T-helper 1 cell (primary cell): ENCODE measurements at regions not wholly inside any gene's neighbourhood (a gene's known extent, or its start where the extent isn't known, plus 50 kb on each side); places are given as distances from the start of the nearest gene placed in this dataset.

ENCODE experiments used
- DNase-seq, 5 donors: peaks; one replicate each; pipeline ENCODE4 v3.0.0-alpha.2; 2012 to 2020

DNA sequence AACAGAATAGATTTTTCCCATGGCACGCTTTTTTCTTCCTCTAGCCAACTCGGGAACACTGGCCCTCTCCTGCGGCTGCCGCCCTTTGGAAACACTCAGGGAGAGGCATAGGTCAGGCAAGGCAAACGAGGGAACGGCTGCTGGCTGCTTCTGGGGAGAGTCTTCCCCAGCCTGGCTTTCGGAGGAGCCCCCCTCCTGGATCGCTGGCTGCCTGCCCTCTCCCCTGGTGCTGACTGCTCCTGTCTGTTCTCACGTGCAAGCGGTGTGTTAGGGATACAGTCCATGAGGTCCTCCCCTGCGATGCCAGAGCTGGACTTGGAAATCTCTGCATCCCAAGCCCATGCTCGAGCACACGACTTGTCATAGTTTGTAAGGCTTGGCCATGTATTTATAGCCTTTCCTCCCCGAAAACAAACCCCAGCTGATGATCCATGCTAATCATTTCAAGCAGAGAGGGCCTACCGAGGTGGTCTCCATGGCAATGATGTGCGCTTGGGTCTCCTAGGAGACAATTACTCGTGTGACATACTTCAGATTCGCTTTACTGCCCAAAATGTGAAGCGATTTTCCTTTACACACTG is 315.6 kb upstream of the ATP10A start:
- no peak for DNase-seq

DNA sequence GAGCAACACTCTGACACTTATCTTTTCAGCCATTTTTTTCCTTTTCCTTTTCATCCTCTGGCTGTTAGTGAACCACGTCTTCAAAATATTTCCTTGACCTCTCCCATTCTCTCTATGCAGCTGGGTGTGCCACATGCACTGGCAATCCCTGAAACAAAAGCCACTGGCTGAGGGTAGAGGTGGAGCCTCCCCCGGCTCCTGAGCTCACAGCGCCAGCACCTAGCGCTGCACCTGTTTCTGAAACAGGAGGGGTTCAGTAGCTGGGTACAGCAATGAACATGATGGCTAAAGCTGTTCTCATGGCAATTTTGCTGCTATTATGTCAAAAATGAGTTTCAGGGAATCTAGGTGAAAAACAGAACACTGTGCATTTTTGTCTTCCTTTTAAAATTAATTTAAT is 314.7 kb upstream of the ATP10A start:
- DNase-seq, result no peak

- no peak for DNase-seq
Observed at GRCh38 chr15:26176831-26177230, 313.7 kb upstream of the ATP10A start.

DNA sequence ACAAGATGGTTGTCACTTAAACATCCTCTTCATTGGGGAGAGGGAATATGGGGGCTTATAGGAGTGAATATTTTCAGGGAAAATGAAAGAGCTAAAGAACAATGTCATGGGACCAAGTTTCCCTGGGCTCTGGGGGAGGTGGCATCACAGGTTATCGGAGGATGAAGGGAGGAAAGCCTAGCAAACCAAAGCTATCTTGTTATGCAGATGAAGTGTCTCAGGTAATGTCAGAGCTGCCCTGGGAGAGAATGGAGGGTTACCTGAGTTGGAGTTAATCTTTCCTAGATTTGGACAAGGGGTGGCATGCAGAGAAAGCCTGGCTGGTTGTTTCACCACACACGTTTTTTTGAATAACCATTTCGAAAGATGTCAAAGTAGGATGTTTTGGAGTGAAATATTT is 308.1 kb upstream of the ATP10A start:
- DNase-seq, result no peak

DNA sequence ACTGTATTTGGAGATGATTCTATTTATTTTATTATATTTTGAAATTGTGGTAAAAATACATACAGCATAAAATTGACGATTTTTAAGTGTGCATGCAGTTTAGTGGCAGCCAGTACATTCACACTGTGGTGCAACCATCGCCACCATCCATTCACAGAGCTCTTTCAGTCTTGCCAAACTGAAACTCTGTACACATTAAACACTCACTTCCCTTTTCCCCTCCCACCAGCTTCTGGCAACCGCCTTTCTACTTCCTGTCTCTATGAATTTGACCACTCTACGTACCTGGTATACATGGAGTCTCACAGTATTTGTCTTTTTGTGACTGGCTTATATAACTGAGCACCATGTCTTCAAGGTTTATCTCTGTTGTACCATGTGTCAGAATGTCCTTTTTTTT is 303.3 kb upstream of the ATP10A start:
- DNase-seq, result no peak

- DNase-seq, result no peak
Observed at GRCh38 chr15:26165546-26165945, 302.4 kb upstream of the ATP10A start.

GRCh38 chr15:26160343-26160742 is 297.2 kb upstream of the ATP10A start:
- no peak for DNase-seq

- no peak for DNase-seq
Observed at GRCh38 chr15:26158176-26158575, 295.0 kb upstream of the ATP10A start.

GRCh38 chr15:26157081-26157480 is 294.0 kb upstream of the ATP10A start:
- DNase-seq, result no peak

DNA sequence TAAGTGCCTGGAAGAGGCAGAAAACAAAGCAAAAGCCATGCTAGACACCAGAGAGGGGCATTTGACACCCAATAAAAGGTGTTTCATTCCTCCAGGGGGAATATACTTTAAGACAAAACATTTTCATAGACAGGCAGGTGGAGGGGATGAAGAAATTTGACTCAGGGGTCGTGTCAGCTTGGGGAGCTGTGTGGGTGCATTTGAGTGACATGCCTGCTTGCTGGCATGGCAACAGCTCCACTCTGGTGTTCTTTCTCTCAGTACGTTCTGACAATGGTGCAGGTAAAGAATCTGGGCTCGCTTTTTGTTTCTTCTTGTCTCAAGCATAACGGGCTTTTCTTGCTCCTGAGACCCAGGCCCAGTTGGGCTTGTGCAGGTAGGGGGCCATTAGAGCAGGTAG is 292.9 kb upstream of the ATP10A start:
- no peak for DNase-seq

GRCh38 chr15:26148156-26148860 is 285.2 kb upstream of the ATP10A start:
- DNase-seq, result no peak

DNA sequence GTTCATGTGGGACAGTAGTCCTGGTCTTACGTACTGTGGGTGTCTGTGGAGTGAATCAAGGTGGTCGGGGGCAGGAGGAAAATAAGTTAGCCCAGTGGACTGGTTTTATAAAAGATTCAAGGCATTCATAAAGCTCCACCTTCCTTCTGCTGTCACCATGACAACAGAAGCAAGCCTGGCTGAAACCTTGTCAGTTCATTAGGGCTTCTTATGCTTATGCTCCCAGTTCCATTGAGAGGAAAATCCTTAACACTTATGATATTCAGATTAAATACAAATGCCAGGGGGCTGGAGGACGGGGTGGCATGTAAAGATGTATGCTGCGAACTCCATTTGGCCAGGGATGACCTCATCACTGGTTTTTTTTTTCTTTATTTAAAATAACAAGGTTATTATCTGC is 283.1 kb upstream of the ATP10A start:
- no peak for DNase-seq

GRCh38 chr15:26145796-26146195 is 282.7 kb upstream of the ATP10A start:
- no peak for DNase-seq

- DNase-seq, result no peak
Observed at GRCh38 chr15:26144836-26145235, 281.7 kb upstream of the ATP10A start.

GRCh38 chr15:26143221-26143620 is 280.1 kb upstream of the ATP10A start:
- no peak for DNase-seq

GRCh38 chr15:26134812-26135211 is 271.7 kb upstream of the ATP10A start:
- no peak for DNase-seq

- DNase-seq, result no peak
Observed at GRCh38 chr15:26134152-26134551, 271.0 kb upstream of the ATP10A start.

DNA sequence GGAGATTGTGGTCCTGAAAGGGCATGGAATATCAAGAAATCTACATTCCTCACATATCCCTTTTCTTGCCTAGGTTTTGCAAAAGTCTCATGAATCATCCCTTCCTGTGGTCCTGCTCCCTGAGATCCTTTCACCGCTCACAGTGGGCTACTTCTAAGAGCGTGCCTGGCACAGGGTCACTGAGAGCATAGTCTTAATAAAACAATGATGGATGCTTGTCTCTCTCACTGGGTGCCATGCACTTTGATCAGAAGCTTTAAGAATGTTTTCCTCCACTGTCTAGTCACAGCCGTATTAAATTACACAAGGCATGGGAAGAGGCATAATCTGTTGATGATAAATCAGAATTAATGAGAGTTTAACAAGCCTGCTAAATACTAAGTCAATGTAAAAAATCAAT is 269.7 kb upstream of the ATP10A start:
- no peak for DNase-seq

- no peak for DNase-seq
Observed at GRCh38 chr15:26129852-26130251, 266.7 kb upstream of the ATP10A start.

DNA sequence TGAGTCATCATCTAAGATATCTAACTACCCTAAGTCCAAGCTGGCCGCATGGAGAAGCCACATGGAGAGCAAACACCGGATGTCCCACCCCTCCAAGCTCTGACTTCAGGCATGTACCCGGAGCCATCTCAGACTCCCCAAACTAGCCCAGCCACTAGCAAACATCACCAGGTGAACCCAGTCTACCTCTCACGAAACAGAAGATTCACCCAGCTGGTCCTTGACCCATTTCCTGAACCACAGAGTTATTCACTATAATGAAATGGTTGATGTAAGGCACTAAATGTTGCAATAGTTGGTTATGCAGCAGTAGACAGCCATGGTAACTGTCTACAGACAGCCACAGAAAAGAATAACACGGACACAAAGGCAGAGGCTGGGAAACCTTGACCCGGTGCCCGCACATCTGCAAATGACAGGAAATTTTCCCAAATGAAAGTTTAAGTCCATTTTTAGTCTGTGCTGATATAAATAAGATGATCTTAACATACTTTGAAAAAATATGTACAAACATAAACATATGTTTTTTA is 265.5 kb upstream of the ATP10A start:
- DNase-seq, result no peak

- DNase-seq, result no peak
Observed at GRCh38 chr15:26126819-26127387, 263.8 kb upstream of the ATP10A start.

DNA sequence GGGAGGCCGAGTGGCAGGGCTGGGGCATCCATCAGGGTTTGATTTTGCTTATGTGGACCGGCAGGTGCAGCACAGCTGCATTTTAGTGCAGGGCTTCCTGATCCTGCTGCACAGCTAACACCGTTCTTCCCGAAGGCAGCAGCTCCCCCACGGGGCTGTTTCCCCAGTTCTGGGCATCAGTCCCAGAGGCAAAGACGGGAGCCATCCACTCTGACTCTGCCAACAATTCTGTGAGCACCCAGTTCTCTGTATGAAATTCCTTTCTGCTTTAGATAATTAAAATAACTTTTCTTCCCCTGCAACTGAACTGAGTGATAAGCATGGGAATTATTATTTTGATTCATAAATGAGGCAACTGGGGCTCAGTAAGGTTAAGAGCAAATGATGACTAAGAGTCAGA is 262.9 kb upstream of the ATP10A start:
- no peak for DNase-seq

- no peak for DNase-seq
Observed at GRCh38 chr15:26125664-26126063, 262.5 kb upstream of the ATP10A start.

DNA sequence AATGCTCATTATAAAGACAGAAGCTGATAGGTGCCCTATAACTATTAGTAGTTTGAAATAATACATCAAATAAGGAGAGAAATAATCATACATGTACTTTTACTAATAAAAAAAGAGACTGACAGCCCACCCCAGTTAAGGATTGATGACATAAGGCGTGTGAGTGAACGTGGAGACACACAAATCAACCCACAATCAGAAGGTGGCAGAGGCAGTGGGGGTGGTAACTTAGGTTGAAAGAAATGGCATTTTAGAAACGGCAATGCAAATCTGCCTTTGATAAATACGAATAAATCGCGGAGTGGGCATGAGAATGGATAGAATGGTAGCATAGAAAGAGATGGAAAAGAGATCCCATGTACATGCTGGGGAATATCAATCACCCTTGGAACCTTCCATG is 256.2 kb upstream of the ATP10A start:
- DNase-seq, result no peak
